CD4-positive, alpha-beta T cell treated with Interleukin-12 subunit alpha and Interleukin-12 subunit beta, for 1 hour (primary cell): ENCODE measurements at regions not wholly inside any gene's neighbourhood (a gene's known extent, or its start where the extent isn't known, plus 50 kb on each side); places are given as distances from the start of the nearest gene placed in this dataset.

Experiments used
- DNase-seq: peaks from one replicate; pipeline ENCODE4 v3.0.0-alpha.2; 2020

GRCh38 chr2:7992612-7993602, 688.9 kb upstream of the ID2 start:
- DNase-seq: no peak

GRCh38 chr2:7994397-7994951, 687.4 kb upstream of the ID2 start:
- no peak for DNase-seq

DNA sequence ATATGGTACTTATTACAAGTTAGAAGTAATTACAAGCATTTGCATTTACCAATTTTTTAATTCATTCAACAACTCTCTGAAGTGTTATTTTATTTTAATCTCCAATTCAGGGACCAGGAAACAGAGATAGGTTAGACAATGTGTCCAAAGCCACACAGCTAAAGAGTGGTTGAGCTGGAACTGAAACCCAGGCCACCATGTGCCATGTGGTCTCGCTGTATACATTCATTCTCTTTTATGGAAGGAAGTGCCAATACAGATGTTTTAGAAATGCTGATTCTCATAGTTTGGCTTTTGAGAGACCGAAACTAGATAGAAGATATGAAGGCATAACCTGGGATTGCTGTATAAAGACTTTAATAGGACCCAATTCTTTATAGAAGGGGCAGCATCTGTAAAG, 684.6 kb upstream of the ID2 start:
- no peak for DNase-seq

GRCh38 chr2:7999683-8000476, 682.0 kb upstream of the ID2 start:
- DNase-seq: no peak

GRCh38 chr2:8000870-8001269, 681.0 kb upstream of the ID2 start:
- DNase-seq: peak; percentile 18

- DNase-seq: no peak
These were observed 679.0 kb upstream of the ID2 start for GRCh38 chr2:8002765-8003393.

DNA sequence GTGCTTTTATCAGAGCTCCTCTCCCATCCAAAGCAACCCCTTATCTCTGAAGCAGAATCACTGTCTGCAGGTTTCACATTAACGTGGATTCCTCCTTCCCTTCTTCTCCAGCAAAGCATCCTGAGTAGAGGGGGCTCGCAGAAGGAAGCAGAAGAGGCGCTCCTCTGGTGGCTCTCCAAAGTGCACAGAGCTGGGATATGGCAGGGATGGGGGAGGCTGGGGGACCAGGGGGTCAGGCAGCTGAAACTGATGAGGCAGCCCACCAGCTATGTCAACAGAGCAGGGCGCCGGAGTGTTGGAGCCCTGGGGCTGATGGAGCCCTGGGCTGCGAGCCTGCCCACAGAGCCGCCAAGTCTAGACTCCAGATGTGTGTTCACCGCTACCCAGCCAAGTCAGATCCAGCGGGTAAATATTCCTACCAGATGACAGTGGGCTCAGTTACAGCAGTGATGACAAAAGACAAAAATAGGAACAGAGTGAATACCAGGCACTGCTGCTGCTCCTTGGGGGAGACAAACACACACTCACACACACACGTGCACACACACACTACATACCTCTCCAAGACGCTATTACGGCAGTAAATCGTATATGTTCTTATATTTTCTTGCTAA, 678.3 kb upstream of the ID2 start:
- no peak for DNase-seq

DNA sequence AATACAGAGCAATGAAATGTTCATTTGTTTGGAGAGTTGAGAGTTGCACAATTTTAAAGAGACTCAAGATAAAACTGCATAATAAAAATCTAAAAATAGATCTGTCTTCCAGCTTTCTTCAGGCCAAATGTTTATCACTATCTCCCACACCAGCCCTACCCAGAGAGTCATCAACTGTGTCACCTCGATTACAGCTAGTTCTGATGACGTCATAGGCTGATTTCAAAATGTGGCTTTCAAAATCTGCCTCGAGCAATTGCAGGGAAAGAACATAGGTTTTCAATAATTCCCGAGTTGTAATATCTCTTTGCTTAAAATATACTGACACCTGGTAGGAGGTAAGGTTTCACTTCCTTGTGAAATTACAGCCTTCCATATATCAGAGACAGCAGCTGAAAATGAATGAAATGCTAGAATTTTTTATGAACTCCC, 677.6 kb upstream of the ID2 start:
- peak; percentile 4 for DNase-seq

GRCh38 chr2:8006181-8006580, 675.7 kb upstream of the ID2 start:
- DNase-seq: no peak

DNA sequence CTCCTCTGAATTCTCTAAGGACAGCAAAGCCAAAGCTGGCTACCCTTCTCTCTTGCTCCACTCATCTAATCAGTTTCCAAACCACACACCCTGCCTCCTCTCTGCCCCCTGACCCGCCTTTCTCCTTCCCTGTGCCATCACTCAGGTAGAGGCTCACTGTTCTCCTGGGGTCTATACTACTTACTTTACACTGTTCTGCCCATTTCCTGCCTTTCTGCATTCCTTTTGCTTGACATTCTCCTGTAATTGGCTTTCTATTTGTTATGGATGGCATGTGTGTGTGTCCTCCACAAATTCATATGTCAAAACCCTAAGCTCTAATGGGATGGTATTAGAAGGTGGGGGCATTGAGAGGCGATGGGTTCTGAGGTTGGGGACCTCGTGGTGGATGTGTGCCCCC, 675.2 kb upstream of the ID2 start:
- no peak for DNase-seq

GRCh38 chr2:8009010-8009597, 672.8 kb upstream of the ID2 start:
- DNase-seq: no peak

DNA sequence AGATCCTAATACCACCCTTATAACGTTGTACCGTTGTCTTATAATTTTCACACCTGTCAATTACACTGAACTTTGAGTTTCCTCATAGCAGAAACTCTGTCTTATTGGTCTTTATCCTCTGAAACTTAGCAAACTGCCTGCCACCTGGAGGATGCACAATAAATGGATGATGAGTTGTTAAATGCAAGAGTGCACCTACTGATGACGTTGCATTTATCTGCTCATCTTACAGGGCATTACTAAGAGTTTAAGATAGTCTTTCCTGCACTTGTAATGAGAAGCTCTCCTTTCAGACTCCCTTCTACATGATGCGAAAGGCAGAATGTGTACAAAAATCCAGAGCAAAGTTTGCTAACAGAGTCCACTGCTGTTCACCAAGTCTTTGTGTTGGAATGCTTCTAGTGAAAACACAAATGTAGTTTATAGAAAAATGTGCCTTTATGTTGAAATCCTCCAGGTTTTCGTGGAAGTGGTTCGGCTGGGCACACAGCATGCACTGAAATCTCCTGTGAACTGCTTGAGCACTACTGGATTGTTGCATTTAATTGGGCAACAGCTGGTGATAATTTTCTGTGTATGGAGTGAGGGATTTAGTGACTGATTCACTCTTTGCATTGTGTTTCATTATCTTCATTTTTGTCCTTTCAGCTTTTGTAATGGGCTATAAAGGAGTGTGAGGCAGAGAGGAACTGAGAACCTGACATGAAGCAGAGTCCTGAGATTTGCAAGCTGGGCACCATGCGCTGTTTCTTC, 665.8 kb upstream of the ID2 start:
- DNase-seq: no peak

DNA sequence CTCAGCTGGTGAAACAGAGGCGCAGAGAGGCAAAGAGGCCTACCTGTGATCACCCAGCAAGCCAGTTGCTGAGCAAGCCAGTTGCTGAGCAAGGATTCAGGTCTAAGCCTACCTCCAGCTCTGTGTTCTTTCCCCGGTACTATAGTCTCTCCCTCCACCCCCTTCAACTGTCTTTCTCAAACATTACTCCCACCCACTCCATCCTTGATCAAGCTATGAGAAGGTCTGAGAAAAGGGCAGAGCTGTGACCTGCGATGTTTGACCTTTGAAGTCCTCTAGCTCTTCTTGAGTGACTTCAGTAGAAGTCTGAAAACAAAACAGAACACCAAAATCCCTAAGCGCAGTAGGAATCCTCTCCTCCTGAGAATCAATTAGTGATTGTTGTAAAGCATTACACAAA, 665.2 kb upstream of the ID2 start:
- DNase-seq: no peak

- DNase-seq: no peak
These were observed 662.9 kb upstream of the ID2 start for GRCh38 chr2:8018956-8019355.

DNA sequence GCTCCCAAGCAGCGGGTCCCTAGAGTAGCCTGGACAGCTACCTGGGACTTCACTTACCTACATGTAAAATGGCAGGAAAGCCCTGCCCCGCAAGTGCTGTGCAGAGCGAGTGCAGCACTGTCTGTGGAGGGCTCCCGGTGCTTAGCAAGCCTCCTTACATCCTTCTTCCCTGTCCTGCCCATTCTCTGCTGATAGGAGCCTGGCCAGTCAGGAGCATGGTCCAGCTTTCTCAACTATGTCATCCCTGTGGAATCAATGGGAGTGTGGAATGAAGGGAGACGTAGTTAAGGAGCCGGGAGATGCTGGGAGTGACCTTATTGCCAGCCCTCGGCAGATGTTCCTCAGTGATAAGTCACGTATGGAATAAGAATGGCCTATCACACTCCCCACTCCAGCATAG, 661.9 kb upstream of the ID2 start:
- no peak for DNase-seq

DNA sequence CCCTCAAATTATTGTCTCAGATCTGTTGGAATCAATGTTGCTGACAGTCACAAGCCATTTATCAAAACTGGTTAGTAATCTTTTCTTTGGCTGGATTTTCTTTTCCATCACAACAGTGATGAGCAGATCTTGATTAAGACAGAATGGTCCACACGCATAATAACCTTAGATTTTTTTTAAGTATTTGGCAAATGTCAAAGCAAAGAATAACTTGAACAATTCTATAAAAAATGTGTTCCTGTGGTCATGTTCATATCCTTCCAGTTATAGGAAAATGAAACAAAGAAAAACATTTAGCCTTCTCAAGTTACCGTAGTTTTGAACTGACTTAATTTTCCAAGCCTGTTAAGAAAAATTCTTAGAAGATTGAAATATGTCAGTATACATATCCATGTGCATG, 659.9 kb upstream of the ID2 start:
- no peak for DNase-seq

DNA sequence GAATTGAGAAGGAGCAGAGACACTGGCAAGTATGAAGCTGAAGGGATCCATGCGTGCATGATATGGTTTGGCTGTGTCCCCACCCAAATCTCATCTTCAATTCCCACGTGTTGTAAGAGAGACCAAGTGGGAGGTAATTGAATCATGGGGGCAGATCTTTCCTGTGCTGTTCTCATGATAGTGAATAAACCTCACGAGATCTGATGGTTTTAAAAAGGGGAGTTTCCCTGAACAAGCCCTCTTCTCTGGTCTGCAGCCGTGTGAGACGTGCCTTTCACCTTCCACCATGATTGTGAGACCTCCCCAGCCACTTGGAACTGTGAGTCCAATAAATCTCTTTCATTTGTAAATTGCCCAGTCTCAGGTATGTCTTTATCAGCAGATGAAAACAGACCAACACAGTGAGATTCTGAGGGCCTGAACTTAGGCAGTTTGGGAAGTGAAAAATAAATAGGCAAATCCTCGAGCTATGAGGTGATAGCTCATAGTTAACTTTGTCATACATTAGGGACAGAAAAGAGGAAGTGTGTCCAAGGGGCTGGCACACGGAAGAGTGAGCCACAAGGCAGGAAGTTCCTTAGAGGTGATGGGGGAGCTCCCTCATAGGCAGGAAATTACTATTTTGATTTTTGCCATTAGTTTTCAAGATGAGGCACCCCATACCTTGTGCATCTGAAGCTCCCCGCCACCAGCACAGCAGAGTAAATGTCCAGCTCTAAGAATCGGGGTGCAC, 658.8 kb upstream of the ID2 start:
- no peak for DNase-seq

DNA sequence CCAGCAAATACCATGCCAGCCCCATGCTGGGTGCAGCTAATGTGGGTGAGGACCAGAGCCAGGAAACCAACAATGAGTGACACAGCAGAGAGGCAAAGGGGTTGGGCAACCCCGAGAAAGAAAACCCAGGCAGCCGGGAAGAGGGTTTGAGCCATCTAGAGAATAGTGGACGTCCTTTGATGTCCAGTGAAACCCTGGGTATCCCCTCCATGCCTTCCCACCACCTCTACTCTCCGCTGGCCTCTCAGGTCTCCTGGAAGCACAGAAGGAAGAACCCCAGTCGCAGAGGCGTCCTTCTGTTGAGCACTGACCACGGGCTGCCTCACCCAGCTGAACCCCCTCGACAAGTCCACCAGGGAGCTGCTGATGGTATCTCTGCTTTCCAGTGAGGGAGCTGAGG, 657.4 kb upstream of the ID2 start:
- DNase-seq: no peak

DNA sequence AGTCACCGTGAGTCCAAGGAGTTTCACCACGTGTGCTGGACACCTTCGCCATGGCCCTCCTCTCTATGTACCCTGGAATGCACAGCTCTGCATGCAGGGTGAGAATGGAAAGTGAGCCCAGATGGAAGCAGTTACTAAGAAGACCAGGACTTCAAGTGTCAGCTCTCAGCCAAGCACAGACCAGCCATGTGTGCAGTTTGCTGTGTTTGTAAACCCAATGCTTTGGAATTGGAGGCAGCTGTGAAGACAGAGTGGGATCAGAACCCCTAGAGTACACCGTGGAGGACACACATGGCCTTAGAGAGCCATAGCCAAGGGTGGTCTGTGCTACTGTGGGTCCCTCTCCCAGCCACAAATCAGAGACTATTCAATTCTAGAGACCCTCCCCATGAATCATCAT, 655.5 kb upstream of the ID2 start:
- no peak for DNase-seq

GRCh38 chr2:8027387-8027786, 654.5 kb upstream of the ID2 start:
- DNase-seq: no peak

DNA sequence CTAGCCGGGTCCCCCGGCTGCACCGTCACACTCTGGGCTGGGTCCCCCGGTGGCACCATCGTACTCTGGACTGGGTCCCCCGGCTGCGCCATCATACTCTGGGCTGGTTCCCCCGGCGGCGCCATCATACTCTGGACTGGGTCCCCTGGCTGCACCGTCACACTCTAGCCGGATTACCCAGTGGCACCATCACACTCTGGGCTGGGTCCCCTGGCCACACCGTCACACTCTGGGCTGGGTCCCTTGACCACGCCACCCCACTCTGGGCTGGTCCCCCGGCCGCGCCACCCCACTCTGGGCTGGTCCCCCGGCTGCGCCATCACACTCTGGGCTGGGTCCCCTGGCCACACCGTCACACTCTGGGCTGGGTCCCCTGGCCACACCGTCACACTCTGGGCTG, 653.8 kb upstream of the ID2 start:
- DNase-seq: no peak
